SK-N-MC (cell line): ENCODE measurements at regions not wholly inside any gene's neighbourhood (a gene's known extent, or its start where the extent isn't known, plus 50 kb on each side); places are given as distances from the start of the nearest gene placed in this dataset.

ENCODE experiments used
- EZH2 ChIP-seq: fragments of 200-600 bp; sonication (generic); IDR thresholded peaks from one replicate; pipeline ENCODE4 v1.6.1; 2017; ENCODE audit warnings: antibody characterized with exemption
- POLR2AphosphoS5 ChIP-seq: IDR thresholded peaks from 2 replicates; pipeline ENCODE4 v1.6.1; 2012; ENCODE audit warnings: mild to moderate bottlenecking, low read depth, low read length, borderline replicate concordance

DNA sequence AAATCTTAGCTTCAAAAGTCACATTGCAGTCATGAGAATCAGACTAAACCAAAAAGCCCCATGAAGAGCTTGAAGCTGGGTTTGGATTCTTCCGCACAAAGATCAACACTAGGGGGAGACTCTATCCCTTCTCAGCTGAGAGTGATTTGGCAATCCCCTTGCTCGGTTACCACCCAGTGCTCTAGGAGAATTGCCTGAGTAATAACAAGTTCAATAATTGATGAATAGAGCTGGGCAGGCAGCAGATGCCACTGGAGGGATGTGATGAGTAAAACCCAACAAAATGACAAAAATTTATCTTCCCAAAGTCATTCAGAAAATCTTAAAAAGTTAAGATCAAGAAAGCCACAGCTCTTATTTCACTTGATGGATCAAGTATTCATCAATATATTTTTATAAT lies 185.6 kb upstream of the ARID2 start:
- TF ChIP-seq POLR2AphosphoS5 (no peak), EZH2 (no peak)
